HEK293 (cell line): ENCODE measurements at regions not wholly inside any gene's neighbourhood (a gene's known extent, or its start where the extent isn't known, plus 50 kb on each side); places are given as distances from the start of the nearest gene placed in this dataset.
A peak's percentile ranks its signal among the peaks of the same experiment; 100 is the strongest.

Experiments used
- CTCF ChIA-PET: fragments of 350-600 bp; formaldehyde crosslinking; extraction: SDS; loops from one replicate; lab custom pipeline; 2021; ENCODE audit warnings: antibody characterized with exemption; lab: Yijun Ruan, JAX
- POLR2A ChIA-PET: fragments of 300-600 bp; formaldehyde crosslinking; extraction: SDS; loops from one replicate; lab custom pipeline; 2020; ENCODE audit warnings: antibody characterized with exemption, inconsistent platforms; lab: Yijun Ruan, JAX
- H3K27ac ChIP-seq: fragments of 200-500 bp; sonication (Bioruptor generic); 2 replicates; pipeline ENCODE4 v1.5.1; 2014; ENCODE audit warnings: low read depth, low read length, control low read depth, inconsistent platforms; ENCODE audit errors: extremely low read depth
- H3K36me3 ChIP-seq, 2 experiments: fragments of 200-500 bp in 1 of 2; sonication (Bioruptor generic) in 1 of 2; 1 replicate in 1 of 2; 2 replicates in 1 of 2; pipeline ENCODE4 v1.5.1; 2014 to 2017; ENCODE audit warnings: inconsistent platforms in 2 of 2, low read length in 2 of 2; ENCODE audit not compliant: control insufficient read depth in 2 of 2, insufficient read depth in 1 of 2
- H3K4me1 ChIP-seq: fragments of 200-500 bp; sonication (Bioruptor generic); 2 replicates; pipeline ENCODE4 v1.5.1; 2014; ENCODE audit warnings: mild to moderate bottlenecking, low read length, inconsistent platforms; ENCODE audit not compliant: control insufficient read depth, insufficient read depth
- H3K4me3 ChIP-seq: 2 replicates; pipeline ENCODE4 v1.5.1; 2011; ENCODE audit warnings: low read depth, mild to moderate bottlenecking, control low read depth, low read length, moderate library complexity
- H3K9me3 ChIP-seq: fragments of 200-500 bp; sonication (Bioruptor generic); 2 replicates; pipeline ENCODE4 v1.5.1; 2014; ENCODE audit warnings: low read depth, low read length, inconsistent platforms; ENCODE audit not compliant: control insufficient read depth, insufficient read depth
- KLF7 ChIP-seq: fragments of 450-650 bp; formaldehyde crosslinking; IDR thresholded peaks from 2 replicates; pipeline ENCODE4 v1.5.1; 2016; ENCODE audit warnings: missing biosample characterization, missing genetic modification characterization, borderline replicate concordance
- SETDB1 ChIP-seq: IDR thresholded peaks from one replicate; pipeline ENCODE4 v1.6.1; 2017; ENCODE audit warnings: mild to moderate bottlenecking, low read length, moderate library complexity, mixed read lengths; ENCODE audit not compliant: insufficient read length
- TRIM28 ChIP-seq: IDR thresholded peaks from 2 replicates; pipeline ENCODE4 v1.6.1; 2011; ENCODE audit warnings: low read length, control low read depth, borderline replicate concordance
- ZBTB17 ChIP-seq: fragments of 450-650 bp; formaldehyde crosslinking; IDR thresholded peaks from 2 replicates; pipeline ENCODE4 v1.5.1; 2016; ENCODE audit warnings: missing biosample characterization, missing genetic modification characterization
- ZFP69B ChIP-seq: fragments of 450-650 bp; formaldehyde crosslinking; IDR thresholded peaks from 2 replicates; pipeline ENCODE4 v1.5.1; 2016; ENCODE audit warnings: missing biosample characterization, missing genetic modification characterization
- ZNF221 ChIP-seq: fragments of 450-650 bp; formaldehyde crosslinking; IDR thresholded peaks from 2 replicates; pipeline ENCODE4 v1.5.1; 2017; ENCODE audit warnings: missing biosample characterization, missing genetic modification characterization, borderline replicate concordance
- ZNF248 ChIP-seq: fragments of 450-650 bp; formaldehyde crosslinking; IDR thresholded peaks from 2 replicates; pipeline ENCODE4 v1.5.1; 2017; ENCODE audit warnings: missing biosample characterization, missing genetic modification characterization
- ZNF266 ChIP-seq: fragments of 450-650 bp; formaldehyde crosslinking; IDR thresholded peaks from 2 replicates; pipeline ENCODE4 v1.5.1; 2016; ENCODE audit warnings: missing biosample characterization, missing genetic modification characterization, low read depth
- ZNF341 ChIP-seq: fragments of 450-650 bp; formaldehyde crosslinking; IDR thresholded peaks from 2 replicates; pipeline ENCODE4; 2016; ENCODE audit warnings: low read depth, missing biosample characterization, missing genetic modification characterization
- ZNF544 ChIP-seq: fragments of 450-650 bp; formaldehyde crosslinking; IDR thresholded peaks from 2 replicates; pipeline ENCODE4 v1.5.0; 2017; ENCODE audit warnings: missing biosample characterization, missing genetic modification characterization
- ZNF549 ChIP-seq: fragments of 450-650 bp; IDR thresholded peaks from 2 replicates; pipeline ENCODE4 v1.5.1; 2018; ENCODE audit warnings: missing biosample characterization, missing genetic modification characterization, mild to moderate bottlenecking, inconsistent platforms, moderate library complexity
- ZNF560 ChIP-seq: fragments of 450-650 bp; formaldehyde crosslinking; IDR thresholded peaks from 2 replicates; pipeline ENCODE4 v1.5.1; 2017; ENCODE audit warnings: missing biosample characterization, missing genetic modification characterization, borderline replicate concordance
- ZNF654 ChIP-seq: fragments of 450-650 bp; formaldehyde crosslinking; IDR thresholded peaks from 2 replicates; pipeline ENCODE4 v1.5.1; 2016; ENCODE audit warnings: low read depth, missing biosample characterization, missing genetic modification characterization
- ZNF660 ChIP-seq: fragments of 450-650 bp; IDR thresholded peaks from 2 replicates; pipeline ENCODE4 v1.5.1; 2018; ENCODE audit warnings: missing biosample characterization, mild to moderate bottlenecking, missing genetic modification characterization
- ZNF664 ChIP-seq: fragments of 450-650 bp; formaldehyde crosslinking; IDR thresholded peaks from 2 replicates; pipeline ENCODE4 v1.5.1; 2016; ENCODE audit warnings: missing biosample characterization, missing genetic modification characterization
- ZNF76 ChIP-seq: fragments of 450-650 bp; formaldehyde crosslinking; IDR thresholded peaks from 2 replicates; pipeline ENCODE4; 2016; ENCODE audit warnings: low read depth, missing biosample characterization, missing genetic modification characterization, borderline replicate concordance
- ZSCAN16 ChIP-seq: fragments of 450-650 bp; formaldehyde crosslinking; IDR thresholded peaks from 2 replicates; pipeline ENCODE4 v1.5.1; 2016; ENCODE audit warnings: missing biosample characterization, missing genetic modification characterization
- ZSCAN30 ChIP-seq: fragments of 450-650 bp; IDR thresholded peaks from 2 replicates; pipeline ENCODE4 v1.5.1; 2018; ENCODE audit warnings: missing biosample characterization, mild to moderate bottlenecking, missing genetic modification characterization, moderate library complexity
- TF ChIP-seq, protein P1 (sequence below): fragments of 450-650 bp; formaldehyde crosslinking; IDR thresholded peaks from 2 replicates; pipeline ENCODE4 v1.5.1; 2016; ENCODE audit warnings: missing biosample characterization, missing genetic modification characterization
- TF ChIP-seq, protein P2 (sequence below): fragments of 450-650 bp; formaldehyde crosslinking; IDR thresholded peaks from 2 replicates; pipeline ENCODE4 v1.5.1; 2017; ENCODE audit warnings: missing biosample characterization, missing genetic modification characterization
- TF ChIP-seq, protein P3 (sequence below): fragments of 450-650 bp; formaldehyde crosslinking; IDR thresholded peaks from 2 replicates; pipeline ENCODE4 v1.5.0; 2017; ENCODE audit warnings: missing biosample characterization, missing genetic modification characterization, borderline replicate concordance
- TF ChIP-seq, protein P4 (sequence below): fragments of 450-650 bp; formaldehyde crosslinking; IDR thresholded peaks from 2 replicates; pipeline ENCODE4 v1.5.1; 2016; ENCODE audit warnings: missing biosample characterization, missing genetic modification characterization
- TF ChIP-seq, protein P5 (sequence below): fragments of 450-650 bp; formaldehyde crosslinking; IDR thresholded peaks from 2 replicates; pipeline ENCODE4 v1.5.1; 2016; ENCODE audit warnings: missing biosample characterization, missing genetic modification characterization

DNA sequence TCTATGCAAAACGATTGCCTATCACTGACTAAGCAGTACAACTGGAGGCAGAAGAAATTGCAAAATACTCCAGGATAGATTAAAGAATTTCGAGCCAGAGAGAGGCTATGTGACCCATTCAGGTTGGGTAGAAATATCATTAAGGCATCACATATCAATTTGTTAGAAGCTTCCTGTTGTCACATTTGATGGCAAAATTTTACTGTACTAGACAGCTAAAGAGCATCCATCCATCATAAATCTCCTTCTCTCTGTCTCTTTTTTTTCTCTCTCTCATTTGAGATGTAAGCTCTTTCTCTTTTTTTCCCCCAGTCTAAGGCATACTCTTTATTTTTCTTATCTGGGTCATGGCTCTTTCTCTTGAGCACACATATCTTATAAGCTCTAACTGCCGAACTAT is 155.7 kb downstream of the EVA1A start (continued):
- TF ChIP-seq, protein P1, sequence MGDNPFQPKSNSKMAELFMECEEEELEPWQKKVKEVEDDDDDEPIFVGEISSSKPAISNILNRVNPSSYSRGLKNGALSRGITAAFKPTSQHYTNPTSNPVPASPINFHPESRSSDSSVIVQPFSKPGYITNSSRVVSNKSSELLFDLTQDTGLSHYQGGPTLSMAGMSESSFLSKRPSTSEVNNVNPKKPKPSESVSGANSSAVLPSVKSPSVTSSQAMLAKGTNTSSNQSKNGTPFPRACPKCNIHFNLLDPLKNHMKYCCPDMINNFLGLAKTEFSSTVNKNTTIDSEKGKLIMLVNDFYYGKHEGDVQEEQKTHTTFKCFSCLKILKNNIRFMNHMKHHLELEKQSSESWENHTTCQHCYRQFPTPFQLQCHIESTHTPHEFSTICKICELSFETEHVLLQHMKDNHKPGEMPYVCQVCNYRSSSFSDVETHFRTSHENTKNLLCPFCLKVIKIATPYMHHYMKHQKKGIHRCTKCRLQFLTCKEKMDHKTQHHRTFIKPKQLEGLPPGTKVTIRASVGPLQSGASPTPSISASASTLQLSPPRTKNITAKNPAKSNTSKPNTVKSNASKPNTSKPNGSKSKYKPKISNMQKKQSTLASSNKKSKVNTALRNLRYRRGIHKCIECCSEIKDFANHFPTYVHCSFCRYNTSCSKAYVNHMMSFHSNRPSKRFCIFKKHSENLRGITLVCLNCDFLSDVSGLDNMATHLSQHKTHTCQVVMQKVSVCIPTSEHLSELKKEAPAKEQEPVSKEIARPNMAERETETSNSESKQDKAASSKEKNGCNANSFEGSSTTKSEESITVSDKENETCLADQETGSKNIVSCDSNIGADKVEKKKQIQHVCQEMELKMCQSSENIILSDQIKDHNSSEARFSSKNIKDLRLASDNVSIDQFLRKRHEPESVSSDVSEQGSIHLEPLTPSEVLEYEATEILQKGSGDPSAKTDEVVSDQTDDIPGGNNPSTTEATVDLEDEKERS (tag by site-specific recombination): no peak
- TF ChIP-seq, protein P2, sequence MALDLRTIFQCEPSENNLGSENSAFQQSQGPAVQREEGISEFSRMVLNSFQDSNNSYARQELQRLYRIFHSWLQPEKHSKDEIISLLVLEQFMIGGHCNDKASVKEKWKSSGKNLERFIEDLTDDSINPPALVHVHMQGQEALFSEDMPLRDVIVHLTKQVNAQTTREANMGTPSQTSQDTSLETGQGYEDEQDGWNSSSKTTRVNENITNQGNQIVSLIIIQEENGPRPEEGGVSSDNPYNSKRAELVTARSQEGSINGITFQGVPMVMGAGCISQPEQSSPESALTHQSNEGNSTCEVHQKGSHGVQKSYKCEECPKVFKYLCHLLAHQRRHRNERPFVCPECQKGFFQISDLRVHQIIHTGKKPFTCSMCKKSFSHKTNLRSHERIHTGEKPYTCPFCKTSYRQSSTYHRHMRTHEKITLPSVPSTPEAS: no peak
- TF ChIP-seq, protein P3, sequence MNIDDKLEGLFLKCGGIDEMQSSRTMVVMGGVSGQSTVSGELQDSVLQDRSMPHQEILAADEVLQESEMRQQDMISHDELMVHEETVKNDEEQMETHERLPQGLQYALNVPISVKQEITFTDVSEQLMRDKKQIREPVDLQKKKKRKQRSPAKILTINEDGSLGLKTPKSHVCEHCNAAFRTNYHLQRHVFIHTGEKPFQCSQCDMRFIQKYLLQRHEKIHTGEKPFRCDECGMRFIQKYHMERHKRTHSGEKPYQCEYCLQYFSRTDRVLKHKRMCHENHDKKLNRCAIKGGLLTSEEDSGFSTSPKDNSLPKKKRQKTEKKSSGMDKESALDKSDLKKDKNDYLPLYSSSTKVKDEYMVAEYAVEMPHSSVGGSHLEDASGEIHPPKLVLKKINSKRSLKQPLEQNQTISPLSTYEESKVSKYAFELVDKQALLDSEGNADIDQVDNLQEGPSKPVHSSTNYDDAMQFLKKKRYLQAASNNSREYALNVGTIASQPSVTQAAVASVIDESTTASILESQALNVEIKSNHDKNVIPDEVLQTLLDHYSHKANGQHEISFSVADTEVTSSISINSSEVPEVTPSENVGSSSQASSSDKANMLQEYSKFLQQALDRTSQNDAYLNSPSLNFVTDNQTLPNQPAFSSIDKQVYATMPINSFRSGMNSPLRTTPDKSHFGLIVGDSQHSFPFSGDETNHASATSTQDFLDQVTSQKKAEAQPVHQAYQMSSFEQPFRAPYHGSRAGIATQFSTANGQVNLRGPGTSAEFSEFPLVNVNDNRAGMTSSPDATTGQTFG: no peak
- no peak for TF ChIP-seq ZNF660 (tag by site-specific recombination)
- no peak for TF ChIP-seq ZNF266 (tag by site-specific recombination)
- TF ChIP-seq ZNF76 (tag by site-specific recombination): no peak
- TF ChIP-seq ZNF341 (tag by site-specific recombination): no peak

DNA sequence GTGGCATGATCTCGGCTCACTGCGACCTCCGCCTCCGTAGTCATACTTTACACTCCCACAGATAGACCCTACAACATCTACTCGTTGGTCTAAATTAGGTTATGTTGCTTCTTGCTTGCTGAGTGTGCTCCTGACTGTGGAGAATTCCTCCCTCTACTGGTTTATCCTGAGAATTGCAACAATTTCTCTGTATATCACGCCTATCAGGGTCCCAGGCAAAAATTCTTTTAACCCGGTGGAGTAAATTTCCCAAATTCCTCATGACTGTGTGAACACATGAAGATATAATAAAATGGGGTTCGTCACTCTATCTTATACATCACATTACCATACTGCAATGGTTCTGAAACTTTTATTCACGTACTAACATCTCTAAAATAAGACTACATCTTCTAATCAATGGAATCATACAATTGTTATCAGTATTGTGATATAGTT is 156.7 kb downstream of the EVA1A start:
- ChIA-PET CTCF (interaction anchor here (0.7 to 1.0 kb wide), 3 partner anchors 129 to 352 kb away, joined by 3 to 6 read pairs (median 3); no protein-coding TSS in a partner anchor), POLR2A (no interaction called here)
- Histone ChIP-seq H3K9me3 (no peaks in the 10 kb centered on the region), H3K27ac (no peak overlapping the region), H3K4me3 (no peak overlapping the region), H3K36me3 (no peaks in the 10 kb centered on the region), H3K4me1 (no peaks in the 10 kb centered on the region)
- no peak for TF ChIP-seq ZNF560 (tag by site-specific recombination)
- TF ChIP-seq, protein P4, sequence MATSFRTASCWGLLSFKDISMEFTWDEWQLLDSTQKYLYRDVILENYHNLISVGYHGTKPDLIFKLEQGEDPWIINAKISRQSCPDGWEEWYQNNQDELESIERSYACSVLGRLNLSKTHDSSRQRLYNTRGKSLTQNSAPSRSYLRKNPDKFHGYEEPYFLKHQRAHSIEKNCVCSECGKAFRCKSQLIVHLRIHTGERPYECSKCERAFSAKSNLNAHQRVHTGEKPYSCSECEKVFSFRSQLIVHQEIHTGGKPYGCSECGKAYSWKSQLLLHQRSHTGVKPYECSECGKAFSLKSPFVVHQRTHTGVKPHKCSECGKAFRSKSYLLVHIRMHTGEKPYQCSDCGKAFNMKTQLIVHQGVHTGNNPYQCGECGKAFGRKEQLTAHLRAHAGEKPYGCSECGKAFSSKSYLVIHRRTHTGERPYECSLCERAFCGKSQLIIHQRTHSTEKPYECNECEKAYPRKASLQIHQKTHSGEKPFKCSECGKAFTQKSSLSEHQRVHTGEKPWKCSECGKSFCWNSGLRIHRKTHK (tag by site-specific recombination): no peak
- peak; percentile 51 for TF ChIP-seq SETDB1
- TF ChIP-seq, protein P5, sequence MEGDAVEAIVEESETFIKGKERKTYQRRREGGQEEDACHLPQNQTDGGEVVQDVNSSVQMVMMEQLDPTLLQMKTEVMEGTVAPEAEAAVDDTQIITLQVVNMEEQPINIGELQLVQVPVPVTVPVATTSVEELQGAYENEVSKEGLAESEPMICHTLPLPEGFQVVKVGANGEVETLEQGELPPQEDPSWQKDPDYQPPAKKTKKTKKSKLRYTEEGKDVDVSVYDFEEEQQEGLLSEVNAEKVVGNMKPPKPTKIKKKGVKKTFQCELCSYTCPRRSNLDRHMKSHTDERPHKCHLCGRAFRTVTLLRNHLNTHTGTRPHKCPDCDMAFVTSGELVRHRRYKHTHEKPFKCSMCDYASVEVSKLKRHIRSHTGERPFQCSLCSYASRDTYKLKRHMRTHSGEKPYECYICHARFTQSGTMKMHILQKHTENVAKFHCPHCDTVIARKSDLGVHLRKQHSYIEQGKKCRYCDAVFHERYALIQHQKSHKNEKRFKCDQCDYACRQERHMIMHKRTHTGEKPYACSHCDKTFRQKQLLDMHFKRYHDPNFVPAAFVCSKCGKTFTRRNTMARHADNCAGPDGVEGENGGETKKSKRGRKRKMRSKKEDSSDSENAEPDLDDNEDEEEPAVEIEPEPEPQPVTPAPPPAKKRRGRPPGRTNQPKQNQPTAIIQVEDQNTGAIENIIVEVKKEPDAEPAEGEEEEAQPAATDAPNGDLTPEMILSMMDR: peak; percentile 40; the same call in 1 of the 2 replicates
- no peak for TF ChIP-seq ZNF248
- no peak for TF ChIP-seq ZBTB17 (tag by site-specific recombination)
- no peak for TF ChIP-seq ZSCAN30 (tag by site-specific recombination)
- TF ChIP-seq ZNF654 (tag by site-specific recombination): peak; percentile 89
- TF ChIP-seq ZNF221 (tag by site-specific recombination): no peak
- TF ChIP-seq ZNF549 (tag by site-specific recombination): no peak
- no peak for TF ChIP-seq ZSCAN16 (tag by site-specific recombination)
- no peak for TF ChIP-seq KLF7
- TF ChIP-seq TRIM28: no peak
- TF ChIP-seq ZNF664 (tag by site-specific recombination): peak; percentile 99
- no peak for TF ChIP-seq ZFP69B
- no peak for TF ChIP-seq ZNF544 (tag by site-specific recombination)
